NCI-H524 treated with DMSO at 0.1 percent for 48 hours (cell line): ENCODE measurements at regions not wholly inside any gene's neighbourhood (a gene's known extent, or its start where the extent isn't known, plus 50 kb on each side); places are given as distances from the start of the nearest gene placed in this dataset.
"Not testable (repeated sequence)": the region's sequence is repeated elsewhere in the genome, so short reads cannot be mapped to it uniquely, and the experiment has no call there.

Experiments used
- DNase-seq: peaks from one replicate; lab custom pipeline; 2025; lab: John Stamatoyannopoulos, UW

GRCh38 chr11:90426442-90426841 is 203.6 kb upstream of the CHORDC1 start:
- no peak for DNase-seq

- no peak for DNase-seq
Measured at GRCh38 chr11:90423378-90423777, 200.5 kb upstream of the CHORDC1 start.

GRCh38 chr11:90422787-90423186 is 199.9 kb upstream of the CHORDC1 start:
- not testable (repeated sequence) for DNase-seq

GRCh38 chr11:90414221-90414620 is 191.4 kb upstream of the CHORDC1 start:
- DNase-seq: no peak

DNA sequence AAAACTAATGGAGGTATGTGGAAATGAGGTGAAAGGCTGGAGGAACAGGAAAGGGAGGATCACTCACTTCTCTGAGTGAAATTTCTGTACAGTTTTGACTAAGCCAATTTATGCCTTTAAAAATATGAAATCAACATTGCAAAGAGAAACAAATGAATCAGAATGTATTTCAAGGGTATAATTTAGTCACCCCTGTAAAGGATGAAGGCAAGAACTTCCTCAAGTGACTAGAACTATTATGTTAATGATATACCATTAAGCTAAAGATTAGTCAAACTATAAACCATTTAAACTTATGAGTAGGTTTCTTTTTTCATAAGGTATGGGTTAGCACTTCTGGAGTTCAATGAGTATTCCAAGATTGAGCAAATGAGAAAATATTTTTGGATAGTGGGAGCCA is 184.5 kb upstream of the CHORDC1 start:
- no peak for DNase-seq

GRCh38 chr11:90392692-90393091 is 169.8 kb upstream of the CHORDC1 start:
- DNase-seq: no peak

DNA sequence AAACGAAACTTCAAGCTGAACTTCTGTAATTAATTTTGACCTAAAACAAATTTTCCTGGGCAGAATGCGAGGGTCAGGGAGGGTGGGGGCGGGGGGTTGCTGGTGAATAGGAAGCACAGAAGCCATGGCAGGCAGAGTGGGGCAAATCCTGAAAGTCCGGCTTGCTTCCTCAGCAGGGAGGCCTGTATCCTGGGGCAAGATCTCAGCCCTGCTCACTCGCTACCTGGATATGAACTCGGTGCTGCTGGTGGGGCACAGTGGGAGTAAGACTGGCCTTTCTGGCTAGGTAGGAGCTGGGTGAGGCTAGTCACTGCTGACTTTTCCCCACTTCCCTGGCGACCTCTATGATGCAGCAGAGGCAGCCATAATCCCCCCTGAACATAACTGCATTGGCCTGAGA is 168.9 kb upstream of the CHORDC1 start:
- no peak for DNase-seq

- DNase-seq: no peak
Measured at GRCh38 chr11:90380206-90380605, 157.4 kb upstream of the CHORDC1 start.

DNA sequence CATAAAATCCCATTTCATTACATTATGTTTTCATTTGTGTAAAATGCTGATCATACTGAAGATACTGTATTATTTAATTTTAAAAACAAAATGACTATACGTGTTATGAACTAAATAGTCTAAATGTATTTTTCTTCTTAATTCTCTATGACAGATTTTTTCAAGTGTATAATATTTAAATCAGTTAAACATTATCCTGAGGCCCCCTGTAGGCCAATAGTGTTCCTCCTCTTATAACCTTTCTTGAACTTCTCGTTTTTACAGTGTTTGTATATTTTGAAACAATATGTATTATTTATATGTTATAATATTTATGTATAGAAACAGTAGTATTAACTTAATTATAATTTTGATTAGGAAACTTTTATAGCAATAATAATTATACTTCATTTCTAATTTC is 151.1 kb upstream of the CHORDC1 start:
- DNase-seq: no peak

GRCh38 chr11:90364527-90364926 is 141.7 kb upstream of the CHORDC1 start:
- DNase-seq: no peak

GRCh38 chr11:90363739-90364138 is 140.9 kb upstream of the CHORDC1 start:
- DNase-seq: no peak

- DNase-seq: no peak
Measured at GRCh38 chr11:90355200-90355599, 132.4 kb upstream of the CHORDC1 start.

- no peak for DNase-seq
Measured at GRCh38 chr11:90349731-90350130, 126.9 kb upstream of the CHORDC1 start.

DNA sequence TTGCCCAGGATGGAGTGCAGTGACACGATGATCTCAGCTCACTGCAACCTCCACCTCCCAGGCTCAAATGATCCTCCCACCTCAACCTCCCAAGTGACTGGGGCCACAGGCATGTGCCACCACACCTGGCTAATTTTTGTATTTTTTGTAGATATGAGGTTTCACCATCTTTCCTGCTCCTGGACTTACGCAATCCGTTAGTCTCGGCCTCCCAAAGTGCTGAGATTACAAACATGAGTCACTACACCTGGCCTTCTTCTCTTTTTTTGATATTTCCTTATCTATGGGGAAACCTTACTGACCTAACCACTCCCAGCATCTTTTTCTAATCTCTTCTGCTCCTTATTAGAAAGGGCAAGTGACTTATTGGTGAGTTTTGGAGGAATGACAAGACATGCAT is 121.7 kb upstream of the CHORDC1 start:
- DNase-seq: no peak

GRCh38 chr11:90343673-90344072 is 120.8 kb upstream of the CHORDC1 start:
- DNase-seq: no peak

GRCh38 chr11:90341986-90342385 is 119.1 kb upstream of the CHORDC1 start:
- no peak for DNase-seq

GRCh38 chr11:90332415-90332814 is 109.6 kb upstream of the CHORDC1 start:
- DNase-seq: no peak

GRCh38 chr11:90330632-90331031 is 107.8 kb upstream of the CHORDC1 start:
- DNase-seq: no peak

DNA sequence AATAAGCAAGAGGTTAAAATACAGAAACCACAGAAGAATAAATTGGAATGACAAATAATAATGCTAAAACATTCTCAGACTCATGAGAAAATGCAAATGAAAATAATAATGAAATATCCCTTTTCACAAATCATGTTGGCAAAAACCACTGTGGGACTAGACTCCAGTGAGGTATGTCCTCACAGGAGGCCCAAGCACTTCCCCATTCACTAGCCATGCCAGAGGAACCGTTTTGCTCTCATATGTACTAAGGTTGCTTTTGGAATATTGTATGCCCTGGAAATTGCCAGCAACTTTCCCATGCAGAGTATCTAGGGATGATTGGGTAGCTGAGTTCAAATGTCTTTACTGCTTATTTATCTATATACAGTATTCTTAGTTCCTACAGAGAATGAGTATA is 106.2 kb upstream of the CHORDC1 start:
- no peak for DNase-seq

DNA sequence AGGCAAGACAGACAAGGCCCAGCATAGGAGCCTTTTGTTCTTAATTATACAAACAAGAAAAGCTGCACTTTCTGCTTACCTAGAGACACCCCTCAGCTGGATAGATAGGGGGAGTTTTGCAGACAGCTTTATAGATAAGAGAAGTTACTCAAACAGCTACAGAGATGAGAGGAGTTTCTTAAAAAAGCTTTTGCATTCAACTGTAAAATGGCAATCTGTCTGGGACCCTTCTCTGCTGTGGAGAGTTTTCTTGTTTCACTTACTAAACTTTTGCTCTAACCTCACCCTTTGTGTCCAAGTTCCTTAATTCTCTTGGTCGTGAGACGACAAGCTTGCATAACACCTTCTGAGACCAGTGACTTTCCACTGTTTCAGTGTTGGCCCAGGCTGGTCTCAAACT is 103.8 kb upstream of the CHORDC1 start:
- DNase-seq: no peak

DNA sequence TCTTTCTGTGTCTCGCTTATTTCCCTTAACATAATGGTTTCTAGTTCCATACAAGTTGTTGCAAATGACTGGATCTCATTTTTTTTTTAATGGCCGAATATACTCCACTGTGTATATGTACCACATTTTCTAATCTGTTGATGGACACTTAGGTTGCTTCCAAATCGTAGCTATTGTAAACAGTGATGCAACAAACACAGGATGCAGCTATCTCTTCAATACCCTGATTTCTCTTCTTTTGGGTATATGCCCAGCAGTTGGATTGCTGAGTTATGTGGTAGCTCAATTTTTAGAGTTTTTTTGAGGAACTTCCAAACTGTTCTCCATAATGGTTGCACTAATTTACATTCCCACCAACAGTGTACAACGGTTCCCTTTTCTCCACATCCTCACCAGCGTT is 100.4 kb upstream of the CHORDC1 start:
- no peak for DNase-seq

- no peak for DNase-seq
Measured at GRCh38 chr11:90321018-90321417, 98.2 kb upstream of the CHORDC1 start.

- no peak for DNase-seq
Measured at GRCh38 chr11:90318651-90319050, 95.8 kb upstream of the CHORDC1 start.

DNA sequence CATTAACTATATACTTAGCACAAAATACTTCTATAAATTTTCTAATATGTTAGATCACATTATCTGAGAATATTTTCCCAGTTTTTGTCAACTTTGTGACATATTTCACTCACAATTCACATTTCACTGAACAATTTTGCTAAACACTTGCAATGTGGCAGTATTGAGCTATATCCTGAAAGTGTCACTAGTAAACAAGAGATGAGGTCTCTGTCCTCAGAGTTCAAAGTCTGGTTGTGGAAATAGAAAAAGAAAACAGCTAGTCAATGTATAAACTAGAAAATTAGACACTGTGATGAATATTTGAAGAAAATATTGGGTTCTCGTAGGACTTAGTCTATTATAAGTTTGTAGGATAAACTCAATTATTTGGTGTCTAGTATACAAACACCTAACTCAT is 87.4 kb upstream of the CHORDC1 start:
- DNase-seq: no peak

DNA sequence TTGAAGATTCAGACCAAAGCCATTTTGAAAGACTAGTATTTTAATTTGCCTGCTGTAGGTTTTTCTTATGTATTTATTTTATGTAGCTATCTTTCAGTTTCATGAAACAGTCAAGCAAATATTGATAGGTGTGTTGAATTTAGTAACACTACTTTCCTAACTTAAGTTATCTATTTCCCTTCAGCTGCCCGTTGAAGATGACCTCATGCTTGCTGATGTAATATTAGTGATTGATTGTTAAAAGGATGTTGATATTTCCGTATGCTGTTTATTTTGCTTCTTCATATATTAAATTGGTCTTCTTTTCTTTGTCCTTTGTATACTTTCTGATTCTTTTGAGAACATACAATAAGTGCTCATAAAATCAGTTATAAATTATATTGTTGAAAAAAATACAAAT is 86.8 kb upstream of the CHORDC1 start:
- no peak for DNase-seq
